HG03139 (cell line): ENCODE measurements at regions not wholly inside any gene's neighbourhood (a gene's known extent, or its start where the extent isn't known, plus 50 kb on each side); places are given as distances from the start of the nearest gene placed in this dataset.

Experiments used
- ATAC-seq: cut with Tn5 transposase; IDR thresholded peaks from one replicate; pipeline ENCODE4 v1.9.1; 2021; ENCODE audit not compliant: unreplicated experiment

DNA sequence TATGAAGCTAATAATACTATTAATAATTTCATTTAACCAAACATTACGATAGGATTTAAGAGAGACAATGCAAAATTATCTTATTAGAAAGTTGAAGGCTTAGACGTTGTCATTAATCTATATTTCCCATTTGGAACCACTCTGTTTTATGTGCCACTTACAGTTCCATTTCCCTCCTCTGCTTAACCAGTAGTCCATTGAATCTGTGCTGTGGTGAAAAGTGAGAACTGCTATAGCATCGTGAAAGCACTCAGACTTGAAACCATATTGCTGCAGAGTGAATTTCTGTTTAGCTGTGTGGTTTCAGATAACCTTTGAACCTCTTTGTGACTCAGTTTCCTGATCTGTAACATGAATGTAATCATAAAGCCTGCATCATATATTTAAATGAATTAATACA lies 2304.5 kb downstream of the MAT2B start:
- ATAC-seq: no peak

DNA sequence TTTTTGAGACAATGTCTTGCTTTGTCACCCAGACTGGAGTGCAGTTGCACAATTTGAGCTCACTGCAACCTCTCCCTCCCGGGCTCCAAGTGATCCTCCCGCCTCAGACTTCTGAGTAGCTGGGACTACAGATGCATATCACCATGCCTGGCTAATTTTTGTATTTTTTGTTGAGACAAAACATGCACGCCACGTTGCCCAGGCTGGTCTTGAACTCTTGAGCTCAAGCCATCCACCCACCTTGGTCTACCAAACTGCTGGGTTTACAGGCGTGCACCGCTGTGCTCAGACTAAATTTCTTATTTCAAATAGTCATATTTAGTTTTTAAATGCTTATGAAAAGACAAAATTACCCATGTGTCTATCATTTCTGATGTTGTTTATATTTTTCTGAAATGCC lies 2324.1 kb downstream of the MAT2B start:
- ATAC-seq: no peak

DNA sequence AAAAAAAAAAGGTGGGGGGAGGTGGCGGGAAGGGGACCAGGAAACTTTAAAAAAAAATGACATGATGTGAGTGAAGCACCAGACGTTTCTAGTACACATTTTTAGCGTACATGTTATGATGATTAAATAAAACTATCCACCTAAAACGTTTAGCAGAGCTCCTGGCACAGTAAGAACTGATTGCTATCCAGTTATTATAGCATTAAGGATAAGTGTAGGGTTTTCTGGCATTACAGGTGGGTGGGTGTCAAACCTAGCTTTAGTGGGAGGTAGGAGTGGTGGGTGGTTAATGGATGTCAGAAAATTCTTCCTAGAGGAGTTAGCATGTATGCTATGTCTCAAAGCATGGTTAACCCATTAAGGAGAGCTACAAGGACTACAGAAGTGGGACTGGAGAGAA lies 2329.5 kb downstream of the MAT2B start:
- no peak for ATAC-seq

DNA sequence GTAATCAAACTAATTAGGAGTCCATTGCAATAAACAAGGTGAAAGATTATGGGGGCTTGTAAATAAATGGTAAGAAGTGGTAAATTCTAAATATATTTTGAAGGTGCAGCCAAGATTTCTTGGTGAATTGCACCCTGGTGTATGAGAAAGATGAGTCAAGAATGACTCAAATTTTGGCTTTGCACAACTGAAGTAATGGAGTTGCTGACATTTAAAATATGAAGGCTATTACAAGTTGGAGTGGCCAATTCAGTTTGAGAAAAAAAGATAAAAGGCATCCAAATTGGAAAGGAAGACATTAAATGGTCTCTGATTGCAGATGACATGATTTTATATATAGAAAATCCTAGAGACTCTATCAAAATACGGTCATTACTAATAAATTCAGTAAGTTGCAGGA lies 2330.6 kb downstream of the MAT2B start:
- ATAC-seq: no peak

DNA sequence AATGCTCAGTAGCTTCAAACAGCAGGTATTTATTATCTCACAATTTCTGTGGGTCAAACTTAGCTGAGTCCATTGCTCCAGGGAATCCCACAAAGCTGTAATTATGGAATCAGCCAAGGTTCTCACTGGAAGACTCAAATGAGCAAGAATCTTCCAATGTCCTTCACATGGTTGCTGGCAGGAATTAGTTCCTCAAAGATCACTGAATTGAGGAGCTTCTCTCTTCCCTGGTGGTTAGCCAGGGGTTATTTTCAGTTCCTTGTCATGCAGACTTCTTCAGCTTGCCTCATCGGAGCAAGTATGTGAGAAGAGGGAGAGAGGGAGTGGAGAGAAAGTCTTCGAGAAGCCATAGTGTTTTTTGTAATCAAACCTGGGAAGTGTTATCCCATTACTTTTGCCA lies 2331.9 kb downstream of the MAT2B start:
- ATAC-seq: no peak

DNA sequence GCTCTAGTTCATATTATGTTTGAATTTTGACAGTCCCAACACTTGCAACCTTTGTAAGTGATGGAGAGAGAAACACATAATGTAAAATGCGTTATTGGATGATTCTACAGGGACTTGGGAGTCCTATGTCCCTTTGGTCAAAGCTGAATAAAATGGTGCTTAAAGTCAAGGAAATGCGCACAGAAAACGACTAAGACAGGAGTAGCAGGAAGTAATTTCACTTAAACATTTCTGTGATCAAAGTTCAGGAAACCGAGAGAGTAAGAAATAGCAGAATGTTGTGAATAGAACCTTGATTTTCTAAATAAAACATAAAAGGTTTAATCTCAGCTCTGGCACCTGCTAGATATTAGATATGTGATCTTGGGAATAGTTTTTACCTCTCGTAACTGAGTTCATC lies 2339.2 kb downstream of the MAT2B start:
- ATAC-seq: no peak

DNA sequence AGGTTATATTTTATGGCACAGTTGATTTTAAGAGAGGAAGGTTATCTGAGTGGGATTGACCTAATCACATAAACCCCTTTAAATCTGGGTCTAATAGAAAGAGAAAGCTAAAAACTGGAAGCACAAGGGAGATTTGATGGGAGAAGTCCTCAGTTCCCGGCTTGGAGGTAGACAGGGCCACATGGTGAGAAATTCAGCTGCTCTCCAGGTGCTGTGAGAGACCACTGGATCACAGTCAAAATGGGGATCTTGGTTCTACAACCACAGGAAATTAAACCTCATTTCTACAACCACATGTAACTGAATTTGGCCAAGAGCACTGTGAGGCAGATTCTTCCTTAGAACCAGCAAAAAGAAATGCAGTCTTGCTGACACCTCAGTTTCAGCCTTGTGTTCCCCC lies 2352.7 kb downstream of the MAT2B start:
- no peak for ATAC-seq

DNA sequence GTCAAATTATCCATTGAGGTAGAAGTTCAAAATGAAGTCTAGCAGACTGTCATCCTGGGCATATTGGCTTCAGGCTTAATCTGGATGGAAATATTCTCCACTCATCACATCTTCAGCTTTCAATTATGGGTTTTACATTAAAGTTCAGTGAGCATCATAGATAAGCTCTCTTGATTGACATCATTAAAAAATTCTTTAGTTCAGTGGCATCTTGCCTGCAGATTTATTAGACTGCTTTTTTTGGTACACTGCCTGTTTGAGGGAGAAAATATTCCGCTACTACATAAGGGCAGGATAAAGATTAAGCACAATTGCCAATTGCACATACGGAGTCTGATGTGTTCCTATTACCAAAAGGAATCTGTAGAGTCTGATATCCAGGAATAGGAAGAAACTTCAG lies 2353.8 kb downstream of the MAT2B start:
- no peak for ATAC-seq

DNA sequence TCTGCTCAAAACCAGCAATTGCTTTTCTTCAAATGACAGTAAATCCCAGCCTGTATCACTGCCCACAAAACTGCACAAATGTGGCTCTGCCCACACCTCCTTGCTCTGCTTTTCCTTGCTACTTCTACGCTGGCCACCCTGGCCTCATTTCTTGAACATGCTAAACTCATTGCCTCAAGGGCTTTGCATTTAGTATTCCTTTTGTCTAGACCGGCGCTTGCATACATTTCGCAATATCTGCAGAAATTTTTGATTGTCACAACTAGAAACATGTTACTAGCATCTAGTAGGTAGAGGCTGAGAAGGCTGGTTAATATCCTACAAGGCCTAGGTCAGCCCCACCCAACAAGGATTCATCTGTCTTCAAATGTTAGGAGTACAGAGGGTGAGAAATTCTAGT lies 2357.8 kb downstream of the MAT2B start:
- ATAC-seq: no peak

DNA sequence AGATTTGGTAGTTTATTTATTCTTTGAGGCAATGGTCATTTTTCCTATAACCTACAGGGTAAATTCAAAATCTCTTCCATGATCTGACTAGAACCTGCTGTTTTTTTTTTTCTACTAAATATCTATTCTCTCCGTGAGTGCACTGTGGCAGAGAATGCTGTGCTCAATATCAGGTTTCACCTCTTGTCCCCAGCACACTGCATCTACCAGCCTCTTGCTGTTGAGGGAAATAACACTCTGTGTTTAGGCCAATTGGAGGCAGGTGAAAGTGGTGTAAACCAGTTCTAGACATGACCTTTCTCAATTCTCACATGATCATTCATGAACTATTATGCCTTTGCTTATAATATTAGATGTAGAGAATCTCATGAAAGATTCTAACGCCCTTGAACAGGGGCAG lies 2365.9 kb downstream of the MAT2B start:
- no peak for ATAC-seq

DNA sequence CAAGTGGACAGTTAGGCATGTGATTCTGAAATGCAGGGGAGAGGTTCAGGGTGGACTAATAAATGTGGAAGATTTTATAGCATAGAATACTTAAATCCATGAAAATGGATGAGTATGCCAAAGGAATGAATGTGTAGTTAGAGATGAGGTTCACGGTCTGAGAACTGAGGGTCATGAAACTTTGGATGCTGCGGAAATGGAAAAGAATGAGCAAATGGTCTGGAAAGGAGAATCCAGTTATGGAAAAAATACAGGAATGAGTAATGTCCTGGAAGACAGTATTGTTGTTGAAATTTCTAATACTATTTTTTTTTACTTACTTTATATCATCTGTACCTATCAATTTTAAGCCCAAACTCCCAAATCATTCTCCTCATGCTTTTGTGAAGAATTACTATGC lies 2369.4 kb downstream of the MAT2B start:
- ATAC-seq: no peak

DNA sequence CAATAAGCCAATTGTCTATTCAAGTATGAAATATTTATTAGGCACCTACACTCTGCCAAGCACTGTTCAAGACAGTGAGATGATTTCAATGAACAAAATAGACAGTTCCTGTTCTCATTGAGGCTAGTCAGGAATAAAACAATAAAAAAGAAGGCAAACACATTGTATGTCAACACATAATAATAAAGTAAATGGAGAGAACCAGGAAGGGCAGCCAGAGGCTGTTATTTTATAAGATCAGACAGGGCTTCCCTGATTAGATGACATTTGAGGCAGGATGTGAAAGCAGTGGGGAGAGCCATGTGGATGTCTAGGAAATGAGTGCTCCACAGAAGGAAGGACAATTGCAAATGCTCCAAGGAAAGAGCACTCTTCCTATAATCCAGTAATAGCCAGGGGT lies 2371.1 kb downstream of the MAT2B start:
- no peak for ATAC-seq

DNA sequence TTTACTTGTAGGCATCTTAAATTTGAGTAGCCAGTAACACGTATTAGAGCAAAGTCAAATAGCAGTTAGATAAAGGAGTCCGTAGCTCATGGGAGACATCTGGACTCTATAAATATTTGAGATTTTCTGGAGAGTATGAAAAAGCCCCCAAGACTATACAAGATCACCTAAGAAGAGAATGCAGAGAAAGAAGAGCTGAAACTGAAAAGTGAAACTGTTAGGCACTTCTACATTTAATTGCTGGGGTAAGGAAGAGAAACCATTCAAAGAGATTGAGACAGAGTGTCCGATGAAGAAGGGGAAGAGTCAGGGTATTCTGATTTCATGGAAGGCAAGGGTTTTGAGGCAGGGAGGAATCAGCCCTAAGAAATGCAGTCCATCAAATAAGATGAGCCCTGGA lies 2372.1 kb downstream of the MAT2B start:
- no peak for ATAC-seq

DNA sequence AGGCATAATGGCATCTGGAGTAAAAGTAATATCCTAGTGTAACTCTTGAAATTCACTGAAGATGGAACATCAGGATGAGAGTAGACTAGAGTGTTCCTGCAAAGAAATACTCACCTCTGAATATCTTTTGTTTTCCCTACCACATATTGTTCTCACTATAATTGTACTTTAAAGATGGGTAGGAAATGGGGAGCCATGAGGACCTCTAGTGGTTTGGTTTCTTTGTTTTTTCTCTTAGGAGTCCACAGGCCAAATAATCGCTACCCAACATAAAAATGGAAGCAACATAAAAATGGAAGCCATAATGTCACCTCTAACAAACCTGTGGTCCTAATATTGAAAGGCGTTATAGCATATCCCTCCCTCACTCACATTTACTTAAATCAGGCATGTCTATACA lies 2375.8 kb downstream of the MAT2B start:
- ATAC-seq: no peak

DNA sequence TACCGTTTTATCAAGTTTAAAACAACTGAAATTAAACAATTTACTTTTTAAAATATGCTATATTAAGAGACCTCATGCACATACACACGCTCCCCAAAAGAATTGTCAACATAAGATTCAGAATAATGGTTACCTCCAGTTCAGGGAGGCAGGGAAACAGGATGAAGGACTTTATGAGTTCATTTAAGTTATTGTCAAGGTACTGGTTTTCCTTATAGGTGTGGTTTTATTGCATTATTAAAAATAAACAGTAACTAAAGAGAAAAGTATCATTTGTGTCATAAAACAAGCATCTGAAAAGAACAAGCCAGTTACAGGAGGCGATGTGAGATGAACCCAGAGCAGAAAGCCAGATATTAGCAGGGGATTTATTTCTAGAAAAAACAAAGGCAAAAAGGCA lies 2376.7 kb downstream of the MAT2B start:
- ATAC-seq: no peak

DNA sequence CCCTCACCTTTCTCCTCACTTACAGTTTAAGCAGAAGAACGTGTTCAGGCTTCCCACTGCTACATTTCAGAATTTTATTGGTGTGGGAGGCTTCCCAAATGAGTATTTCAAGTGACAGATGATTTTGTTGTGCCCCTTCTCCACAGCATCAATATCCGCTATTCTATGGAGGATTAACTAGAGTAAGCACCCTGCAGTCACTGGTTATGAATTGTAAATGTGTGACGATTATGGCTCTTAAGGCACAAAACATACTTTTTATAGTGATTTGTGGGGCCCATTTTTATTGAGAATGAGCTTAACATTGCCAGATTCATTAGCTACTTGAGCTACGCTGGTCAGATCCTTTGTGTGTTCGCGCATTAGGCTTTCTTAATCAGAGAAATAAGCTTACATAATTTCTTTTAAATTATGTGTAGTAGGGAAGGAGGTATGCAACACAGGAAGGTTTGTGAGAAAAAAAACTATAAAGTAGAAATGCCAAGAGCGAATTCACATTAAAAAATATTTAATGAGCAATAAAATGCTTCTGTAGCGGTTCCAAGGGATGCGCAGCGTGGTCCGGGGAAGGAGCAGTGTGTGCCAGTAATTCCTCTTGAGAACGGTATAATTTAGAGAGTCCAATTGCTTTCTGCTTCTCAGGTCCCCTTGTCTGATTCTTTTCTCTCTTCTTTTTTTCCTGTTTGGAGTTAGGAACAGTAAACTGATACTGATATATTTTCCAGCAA lies 2380.4 kb downstream of the MAT2B start:
- no peak for ATAC-seq

DNA sequence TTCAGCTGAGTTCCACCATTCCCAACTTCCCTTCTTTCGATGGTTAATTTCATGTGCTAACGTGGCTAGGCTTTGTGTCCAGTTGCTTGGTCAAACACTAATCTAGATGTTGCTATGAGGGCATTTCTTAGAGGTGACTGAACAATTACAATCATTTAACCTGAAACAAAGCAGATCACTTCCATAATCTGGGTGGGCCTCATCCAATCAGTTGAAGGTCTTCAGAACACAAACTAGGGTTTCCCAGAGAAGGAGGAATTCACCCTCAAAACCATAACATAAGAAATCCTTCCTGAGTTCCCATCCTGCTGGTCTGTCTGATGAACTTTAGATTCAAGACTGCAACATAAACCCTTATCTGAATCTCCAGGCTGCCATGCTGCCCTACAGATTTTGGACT lies 2381.7 kb downstream of the MAT2B start:
- no peak for ATAC-seq

DNA sequence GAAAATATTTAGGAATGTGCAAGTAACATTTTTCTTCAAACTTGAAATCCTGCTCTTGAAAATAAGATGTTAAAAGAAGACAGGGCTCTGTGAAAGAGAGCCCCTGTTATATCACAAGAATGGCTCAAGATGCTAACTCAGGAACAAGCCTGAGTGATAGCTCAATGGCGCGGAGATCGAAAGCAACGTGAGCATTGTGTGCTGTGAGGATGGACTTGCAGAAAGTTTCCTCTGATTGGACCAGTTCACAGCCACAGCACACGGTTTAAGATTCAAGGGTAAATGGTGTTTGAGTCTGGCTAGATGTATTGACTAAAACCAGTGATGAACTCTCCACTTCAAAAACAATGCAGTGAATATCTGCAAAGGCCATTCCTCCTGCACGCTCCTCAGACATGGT lies 2387.0 kb downstream of the MAT2B start:
- no peak for ATAC-seq

DNA sequence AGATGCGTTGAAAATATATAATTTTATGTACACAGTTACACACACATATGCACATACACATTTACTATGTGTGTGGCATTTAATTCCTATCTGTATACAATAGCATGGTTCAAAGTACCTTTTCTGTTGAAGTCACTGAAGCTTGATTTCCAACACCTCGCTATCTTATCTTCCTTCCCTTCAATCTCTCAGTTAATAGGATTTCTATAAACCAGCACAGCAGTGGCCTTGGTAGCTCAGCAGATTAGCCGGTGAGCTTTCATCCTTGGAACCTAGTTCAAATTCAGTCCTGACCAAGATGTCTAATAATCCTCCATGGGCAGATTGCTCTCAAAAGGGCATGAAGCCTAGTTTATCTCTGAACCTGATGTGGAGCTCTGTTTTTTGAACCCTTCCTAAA lies 2389.5 kb downstream of the MAT2B start:
- ATAC-seq: no peak

DNA sequence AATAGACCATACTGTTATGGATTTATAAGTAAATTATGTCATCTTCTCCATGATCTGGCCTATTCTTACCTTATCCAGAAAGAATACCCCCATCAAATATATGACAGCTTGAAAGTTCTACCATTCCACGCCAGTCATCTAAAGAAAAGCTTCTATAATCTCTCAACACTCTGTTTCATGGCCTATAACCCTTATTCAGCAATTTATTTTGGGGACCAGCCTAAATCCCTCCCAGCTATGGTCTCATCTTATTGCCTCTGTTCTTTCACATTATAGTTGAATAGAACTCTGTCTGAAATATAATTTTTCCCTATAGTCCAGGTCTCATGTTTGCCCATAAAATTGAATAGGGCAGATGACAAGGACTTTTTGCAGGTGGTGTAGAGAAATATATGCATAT lies 2387.6 kb upstream of the WWC1 start:
- no peak for ATAC-seq

DNA sequence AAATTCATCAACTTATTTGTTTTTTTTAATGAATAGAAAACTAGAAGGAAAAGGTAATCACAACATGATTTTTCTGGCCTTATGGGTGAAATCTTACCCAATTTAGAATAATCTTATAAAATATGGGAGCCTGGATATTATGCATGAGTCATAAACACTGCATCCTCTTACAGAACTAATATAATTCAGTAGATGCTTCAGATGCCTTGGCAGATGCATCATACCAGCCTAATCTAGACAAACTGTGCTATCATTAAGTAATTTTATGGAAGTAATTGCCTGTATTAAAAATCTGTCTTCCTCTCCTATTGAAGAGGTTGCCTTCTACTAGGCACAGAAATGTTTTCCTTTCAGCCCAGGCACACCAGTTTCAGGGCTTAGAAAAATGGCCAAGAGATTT lies 2384.6 kb upstream of the WWC1 start:
- ATAC-seq: no peak

DNA sequence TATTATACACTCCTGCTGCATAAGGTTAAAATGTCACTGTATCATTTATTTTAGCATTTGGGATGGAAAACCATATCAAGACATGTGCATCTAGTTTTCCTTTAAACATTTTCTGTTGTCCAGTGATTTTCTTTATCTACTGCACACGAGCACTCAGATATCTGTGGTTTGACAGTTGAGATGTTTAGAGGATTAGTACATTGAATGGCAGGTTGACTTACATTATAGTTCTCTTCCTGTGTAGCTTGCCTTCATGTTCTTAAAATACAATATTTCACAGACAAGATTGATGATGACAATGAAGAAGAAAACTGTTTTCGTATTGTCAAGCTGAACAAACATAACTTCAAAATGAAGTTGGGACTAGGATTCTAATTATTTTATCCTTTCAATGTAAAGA lies 2378.4 kb upstream of the WWC1 start:
- no peak for ATAC-seq

DNA sequence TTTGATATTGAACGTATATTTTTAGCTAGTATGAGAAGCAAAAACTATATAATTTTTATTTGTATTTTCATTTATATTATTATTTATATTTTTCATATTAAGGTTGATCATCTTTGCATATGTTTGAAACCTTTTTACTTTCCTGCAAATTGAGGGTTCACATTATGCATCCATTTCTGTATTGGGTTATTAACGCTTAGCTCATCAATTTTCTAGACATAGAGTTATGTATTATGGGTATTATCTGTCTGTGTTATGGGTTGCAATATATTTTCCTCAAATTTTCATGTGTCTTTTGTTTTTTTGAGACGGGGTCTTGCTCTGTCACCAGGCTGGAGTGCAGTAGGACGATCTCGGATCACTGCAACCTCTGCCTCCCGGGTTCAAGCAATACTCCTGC lies 2377.0 kb upstream of the WWC1 start:
- no peak for ATAC-seq

DNA sequence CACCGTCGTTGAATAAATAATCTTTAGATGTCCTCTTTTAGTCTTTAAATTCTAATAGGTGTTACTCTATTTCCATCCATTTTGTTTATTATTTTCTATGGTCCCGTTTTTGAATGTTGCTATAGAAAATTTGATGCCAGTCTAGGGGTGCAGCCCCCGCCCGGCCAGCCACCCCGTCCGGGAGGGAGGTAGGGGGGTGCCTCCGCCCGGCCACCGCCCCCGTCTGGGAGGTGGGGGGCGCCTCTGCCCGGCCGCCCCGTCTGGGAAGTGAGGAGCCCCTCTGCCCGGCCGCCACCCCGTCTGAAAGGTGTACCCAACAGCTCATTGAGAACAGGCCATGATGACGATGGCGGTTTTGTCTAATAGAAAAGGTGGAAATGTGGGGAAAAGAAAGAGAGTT lies 2372.2 kb upstream of the WWC1 start:
- ATAC-seq: no peak
